ENCODE measurements at regions not wholly inside any gene's neighbourhood (a gene's known extent, or its start where the extent isn't known, plus 50 kb on each side); places are given as distances from the start of the nearest gene placed in this dataset.

GRCh38 chr11:130772266-130773227 is 143.7 kb downstream of the SNX19 start:
- Histone ChIP-seq H3K27ac (peak overlapping the region in 2 of 10 donors; percentile 4 to 9), H3K27me3 (no peaks in the 10 kb centered on the region), H3K4me1 (peaks cover 5 to 45% (median 24%) of the 10 kb centered on the region in 9 donors), H3K36me3 (no peaks in the 10 kb centered on the region), H3K4me3 (no peak overlapping the region), H3K9me3 (peaks cover 0 to 8% (median 0%) of the 10 kb centered on the region in 11 donors)
- 58 to 65% methylated on average over 6 of the region's 6 CpGs for WGBS, 2 donors
- intact Hi-C loops (cut with DNase I) = no loop called here
- TF ChIP-seq CTCF (IDR thresholded peaks at IDR 0.05) = no peak
- peak in 7 of 8 donors; percentile 18 to 70 (median 27) for ATAC-seq
- DNase-seq = no peak

GRCh38 chr11:130773244-130773820 is 142.9 kb downstream of the SNX19 start:
- intact Hi-C loops (cut with DNase I) = no loop called here
- Histone ChIP-seq H3K27me3 (no peaks in the 10 kb centered on the region), H3K36me3 (no peaks in the 10 kb centered on the region), H3K4me3 (no peak overlapping the region), H3K27ac (no peak overlapping the region), H3K9me3 (peaks cover 0 to 6% (median 0%) of the 10 kb centered on the region in 11 donors), H3K4me1 (peaks cover 5 to 45% (median 24%) of the 10 kb centered on the region in 9 donors)
- WGBS, 2 donors = 82 to 92% methylated on average over 5 of the region's 5 CpGs
- no peak for TF ChIP-seq CTCF (IDR thresholded peaks at IDR 0.05)
- ATAC-seq (no peak), DNase-seq (no peak)

GRCh38 chr11:130774703-130775102 is 141.6 kb downstream of the SNX19 start:
- 15% methylated on average over 3 of the region's 3 CpGs for WGBS, 2 donors
- Histone ChIP-seq H3K4me3 (no peak overlapping the region), H3K27ac (peak overlapping the region in 2 of 10 donors; percentile 24 to 31), H3K36me3 (no peaks in the 10 kb centered on the region), H3K9me3 (peaks cover 0 to 6% (median 0%) of the 10 kb centered on the region in 11 donors), H3K27me3 (no peaks in the 10 kb centered on the region), H3K4me1 (peaks cover 5 to 45% (median 24%) of the 10 kb centered on the region in 9 donors)
- intact Hi-C loops (cut with DNase I) = loop anchor here in 1 of 10 donors (2.0 kb wide), 1 partner anchor 36 kb away; no protein-coding TSS in a partner anchor
- no peak for TF ChIP-seq CTCF (IDR thresholded peaks at IDR 0.05)
- DNase-seq = peak; percentile 44 to 69
- peak; percentile 35 to 90 (median 74) for ATAC-seq

GRCh38 chr11:130775306-130776060 is 140.8 kb downstream of the SNX19 start:
- Histone ChIP-seq H3K4me3 (no peak overlapping the region), H3K27ac (no peak overlapping the region), H3K27me3 (no peaks in the 10 kb centered on the region), H3K9me3 (peaks cover 0 to 6% (median 0%) of the 10 kb centered on the region in 11 donors), H3K36me3 (no peaks in the 10 kb centered on the region), H3K4me1 (peaks cover 5 to 45% (median 24%) of the 10 kb centered on the region in 9 donors)
- ATAC-seq (peak in 2 of 8 donors; percentile 11 to 21), DNase-seq (no peak)
- TF ChIP-seq CTCF (IDR thresholded peaks at IDR 0.05) = no peak
- 81 to 85% methylated on average over 6 of the region's 6 CpGs for WGBS, 2 donors
- intact Hi-C loops (cut with DNase I) = loop anchor here in 1 of 10 donors (2.0 kb wide), 1 partner anchor 37 kb away; no protein-coding TSS in a partner anchor

All from heart right ventricle (tissue), 16 donors.